C4-2B (cell line): ENCODE measurements at regions not wholly inside any gene's neighbourhood (a gene's known extent, or its start where the extent isn't known, plus 50 kb on each side); places are given as distances from the start of the nearest gene placed in this dataset.

Experiments
- ZFX ChIP-seq: fragments of 450-650 bp; IDR thresholded peaks from 2 replicates; pipeline ENCODE4 v1.6.1; 2017
- TF ChIP-seq, protein P1 (sequence below): fragments of 450-650 bp; conservative IDR thresholded peaks from 2 replicates; pipeline ENCODE4 v1.5.1; 2017; ENCODE audit warnings: mild to moderate bottlenecking

DNA sequence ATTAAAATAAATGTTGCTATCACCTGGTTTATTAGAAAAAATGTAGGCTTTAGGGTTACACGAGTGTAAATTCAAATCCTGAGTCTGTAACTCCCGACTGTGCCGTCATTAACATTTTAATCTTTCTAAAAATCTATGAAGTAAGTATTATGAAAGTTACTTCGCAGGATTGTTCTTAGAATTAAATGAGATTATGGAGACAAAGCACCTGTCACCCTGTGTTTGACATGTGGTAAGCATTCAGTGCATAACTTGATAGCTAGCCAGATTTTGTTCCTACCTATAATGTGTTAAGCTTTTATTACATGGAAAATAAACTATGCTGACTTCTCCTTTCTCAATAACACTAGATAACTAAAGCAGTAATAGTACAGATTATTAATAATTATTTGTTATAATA lies 429.7 kb upstream of the MMS22L start:
- TF ChIP-seq, protein P1, sequence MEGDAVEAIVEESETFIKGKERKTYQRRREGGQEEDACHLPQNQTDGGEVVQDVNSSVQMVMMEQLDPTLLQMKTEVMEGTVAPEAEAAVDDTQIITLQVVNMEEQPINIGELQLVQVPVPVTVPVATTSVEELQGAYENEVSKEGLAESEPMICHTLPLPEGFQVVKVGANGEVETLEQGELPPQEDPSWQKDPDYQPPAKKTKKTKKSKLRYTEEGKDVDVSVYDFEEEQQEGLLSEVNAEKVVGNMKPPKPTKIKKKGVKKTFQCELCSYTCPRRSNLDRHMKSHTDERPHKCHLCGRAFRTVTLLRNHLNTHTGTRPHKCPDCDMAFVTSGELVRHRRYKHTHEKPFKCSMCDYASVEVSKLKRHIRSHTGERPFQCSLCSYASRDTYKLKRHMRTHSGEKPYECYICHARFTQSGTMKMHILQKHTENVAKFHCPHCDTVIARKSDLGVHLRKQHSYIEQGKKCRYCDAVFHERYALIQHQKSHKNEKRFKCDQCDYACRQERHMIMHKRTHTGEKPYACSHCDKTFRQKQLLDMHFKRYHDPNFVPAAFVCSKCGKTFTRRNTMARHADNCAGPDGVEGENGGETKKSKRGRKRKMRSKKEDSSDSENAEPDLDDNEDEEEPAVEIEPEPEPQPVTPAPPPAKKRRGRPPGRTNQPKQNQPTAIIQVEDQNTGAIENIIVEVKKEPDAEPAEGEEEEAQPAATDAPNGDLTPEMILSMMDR: no peak
- no peak for TF ChIP-seq ZFX
